Left ventricle myocardium inferior (tissue), 1 donor: ENCODE measurements at regions not wholly inside any gene's neighbourhood (a gene's known extent, or its start where the extent isn't known, plus 50 kb on each side); places are given as distances from the start of the nearest gene placed in this dataset.

Experiments used
- DNase-seq: peaks from one replicate; pipeline ENCODE4 v3.0.0-alpha.2; 2020
- H3K27ac ChIP-seq: fragments of 200-600 bp; replicated peaks from 2 replicates; pipeline ENCODE4 v1.8.0; 2021
- H3K27me3 ChIP-seq: fragments of 200-600 bp; 2 replicates; pipeline ENCODE4 v1.8.0; 2021; ENCODE audit warnings: low read depth
- H3K36me3 ChIP-seq: fragments of 200-600 bp; 2 replicates; pipeline ENCODE4 v1.8.0; 2021
- H3K4me1 ChIP-seq: fragments of 200-600 bp; 2 replicates; pipeline ENCODE4 v1.8.0; 2021
- H3K4me3 ChIP-seq: fragments of 200-600 bp; 2 replicates; pipeline ENCODE4 v1.8.0; 2021; ENCODE audit warnings: mild to moderate bottlenecking, moderate library complexity
- H3K9me3 ChIP-seq: fragments of 200-600 bp; replicated peaks from 2 replicates; pipeline ENCODE4 v1.8.0; 2021
- CTCF ChIP-seq: fragments of 200-600 bp; IDR thresholded peaks from 2 replicates; pipeline ENCODE4 v1.8.0; 2021; ENCODE audit warnings: antibody characterized with exemption, mild to moderate bottlenecking, borderline replicate concordance
- intact Hi-C: fragments of 100-400 bp; cut with micrococcal nuclease; formaldehyde crosslinking; loops from one replicate; pipeline ENCODE4 v1.11.0; 2022
- donor health status: DM: no; HTN: yes; CAD: no; lungs with severe emphysema.

- Histone ChIP-seq H3K27ac (no peak overlapping the region), H3K27me3 (no peaks in the 10 kb centered on the region), H3K36me3 (no peaks in the 10 kb centered on the region), H3K9me3 (peaks cover 6% of the 10 kb centered on the region), H3K4me3 (no peak overlapping the region), H3K4me1 (no peaks in the 10 kb centered on the region)
- intact Hi-C loops = no loop called here
- DNase-seq = no peak
- no peak for TF ChIP-seq CTCF
Observed at GRCh38 chr6:130513770-130514169, 148.0 kb downstream of the TMEM200A start.

- H3K4me1 ChIP-seq = no peaks in the 10 kb centered on the region
- peaks cover 5% of the 10 kb centered on the region for H3K9me3 ChIP-seq
- H3K4me3 ChIP-seq = no peak overlapping the region
- H3K36me3 ChIP-seq = no peaks in the 10 kb centered on the region
- no peaks in the 10 kb centered on the region for H3K27me3 ChIP-seq
- intact Hi-C loops = no loop called here
- TF ChIP-seq CTCF = no peak
- no peak overlapping the region for H3K27ac ChIP-seq
- DNase-seq = no peak
Observed at GRCh38 chr6:130514712-130515111, 148.9 kb downstream of the TMEM200A start.

- H3K4me3 ChIP-seq = no peak overlapping the region
- H3K36me3 ChIP-seq = no peaks in the 10 kb centered on the region
- H3K27me3 ChIP-seq = no peaks in the 10 kb centered on the region
- intact Hi-C loops = no loop called here
- no peak for TF ChIP-seq CTCF
- no peaks in the 10 kb centered on the region for H3K4me1 ChIP-seq
- DNase-seq = no peak
- H3K27ac ChIP-seq = no peak overlapping the region
- no peaks in the 10 kb centered on the region for H3K9me3 ChIP-seq
Observed at GRCh38 chr6:130515306-130515705, 149.5 kb downstream of the TMEM200A start.

GRCh38 chr6:130516604-130517003 is 150.8 kb downstream of the TMEM200A start:
- H3K27me3 ChIP-seq = no peaks in the 10 kb centered on the region
- no peak for DNase-seq
- intact Hi-C loops = no loop called here

GRCh38 chr6:130517444-130517931 is 151.7 kb downstream of the TMEM200A start:
- no peak for TF ChIP-seq CTCF
- intact Hi-C loops = no loop called here
- H3K27ac ChIP-seq = no peak overlapping the region
- no peak for DNase-seq
- H3K9me3 ChIP-seq = no peaks in the 10 kb centered on the region
- no peak overlapping the region for H3K4me3 ChIP-seq
- H3K4me1 ChIP-seq = no peaks in the 10 kb centered on the region
- H3K36me3 ChIP-seq = no peaks in the 10 kb centered on the region
- H3K27me3 ChIP-seq = no peaks in the 10 kb centered on the region

More at GRCh38 chr6:130516604-130517003, 150.8 kb downstream of the TMEM200A start:
- Histone ChIP-seq H3K4me1 (no peaks in the 10 kb centered on the region), H3K27ac (no peak overlapping the region), H3K4me3 (no peak overlapping the region), H3K9me3 (no peaks in the 10 kb centered on the region), H3K36me3 (no peaks in the 10 kb centered on the region)
- no peak for TF ChIP-seq CTCF

- no peak for DNase-seq
- TF ChIP-seq CTCF = no peak
Observed at GRCh38 chr6:130518588-130518987, 152.8 kb downstream of the TMEM200A start.

More at GRCh38 chr6:130518588-130518987, 152.8 kb downstream of the TMEM200A start:
- Histone ChIP-seq H3K9me3 (no peaks in the 10 kb centered on the region), H3K27ac (no peak overlapping the region), H3K27me3 (no peaks in the 10 kb centered on the region), H3K4me3 (no peak overlapping the region), H3K36me3 (no peaks in the 10 kb centered on the region), H3K4me1 (no peaks in the 10 kb centered on the region)
- intact Hi-C loops = no loop called here
